Stimulated activated CD8-positive, alpha-beta memory T cell treated with anti-CD3 and anti-CD28 coated beads, Interleukin-4, amount 100 ng/mL, for 1 hour (primary cell): ENCODE measurements at regions not wholly inside any gene's neighbourhood (a gene's known extent, or its start where the extent isn't known, plus 50 kb on each side); places are given as distances from the start of the nearest gene placed in this dataset.

Experiments used
- DNase-seq, 2 donors: peaks; one replicate each; pipeline ENCODE4 v3.0.0-alpha.2; 2020; ENCODE audit warnings: low read depth in 2 of 2, low spot score in 1 of 2

GRCh38 chr13:31925079-31925478 is 106.5 kb upstream of the FRY start:
- DNase-seq: no peak

- DNase-seq: no peak
Measured at GRCh38 chr13:31927219-31927653, 104.3 kb upstream of the FRY start.

DNA sequence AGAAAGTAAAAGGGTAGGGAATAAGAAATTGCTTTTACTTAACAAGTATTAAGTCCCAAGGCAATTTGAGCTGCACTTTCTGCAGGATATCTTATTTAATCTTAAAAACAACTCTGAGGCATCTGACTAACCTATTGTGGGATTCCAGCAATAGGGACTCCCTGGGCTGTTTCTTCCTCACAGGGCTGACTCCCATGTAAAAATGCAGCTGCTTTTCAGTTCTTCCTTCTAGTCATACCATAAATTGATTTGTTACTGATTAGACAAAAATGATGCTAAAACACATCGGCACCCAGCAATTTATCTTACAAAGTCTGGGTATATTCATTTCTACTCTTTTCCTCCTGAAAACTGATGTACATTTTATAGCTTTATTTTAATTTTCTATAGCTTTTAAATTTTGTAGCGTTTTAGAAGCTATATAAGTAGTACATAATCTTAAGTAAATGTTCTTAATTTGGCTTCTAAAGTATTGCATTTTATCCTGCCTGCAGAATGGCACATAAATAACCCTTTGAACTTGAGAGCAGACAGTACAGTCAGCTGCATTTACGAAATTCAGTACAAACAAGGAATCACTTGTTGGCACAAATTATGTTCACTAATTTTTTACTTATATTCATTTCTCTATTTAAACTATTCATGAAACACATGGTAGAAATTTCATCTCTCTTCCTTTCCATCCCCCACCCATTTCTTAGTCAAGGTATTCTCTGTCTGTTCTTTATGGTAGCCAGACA is 102.4 kb upstream of the FRY start:
- DNase-seq: no peak

GRCh38 chr13:31930490-31930889 is 101.1 kb upstream of the FRY start:
- DNase-seq: no peak

DNA sequence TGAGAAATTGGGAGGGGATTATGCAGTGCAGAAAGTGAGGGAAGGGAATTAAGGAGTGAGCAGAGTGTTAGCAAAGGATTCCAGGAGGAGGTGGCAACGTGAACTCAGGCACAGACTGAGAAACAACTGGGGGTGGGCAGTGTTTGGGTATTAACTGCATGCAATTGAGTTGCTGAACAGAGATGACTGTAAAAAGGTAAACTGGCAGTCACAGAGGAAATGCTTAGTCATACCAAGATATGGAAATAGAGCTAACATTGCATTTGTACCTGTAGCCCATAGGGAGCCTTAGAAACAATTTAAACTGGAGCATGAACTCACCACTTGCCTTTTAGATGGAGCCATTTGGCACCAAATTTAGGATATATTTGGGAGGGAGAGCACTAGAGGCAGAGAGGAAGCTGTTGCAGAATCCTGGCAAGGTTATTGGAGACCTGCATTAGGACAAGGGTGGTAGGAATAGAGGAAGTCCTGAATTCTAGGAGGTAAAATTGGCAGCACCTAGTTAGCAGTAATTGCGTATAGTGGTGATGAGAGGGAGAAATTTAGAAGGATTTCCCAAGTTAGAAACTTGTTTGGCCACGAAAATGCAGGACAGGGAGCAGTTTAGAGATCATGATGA is 100.6 kb upstream of the FRY start:
- no peak for DNase-seq

DNA sequence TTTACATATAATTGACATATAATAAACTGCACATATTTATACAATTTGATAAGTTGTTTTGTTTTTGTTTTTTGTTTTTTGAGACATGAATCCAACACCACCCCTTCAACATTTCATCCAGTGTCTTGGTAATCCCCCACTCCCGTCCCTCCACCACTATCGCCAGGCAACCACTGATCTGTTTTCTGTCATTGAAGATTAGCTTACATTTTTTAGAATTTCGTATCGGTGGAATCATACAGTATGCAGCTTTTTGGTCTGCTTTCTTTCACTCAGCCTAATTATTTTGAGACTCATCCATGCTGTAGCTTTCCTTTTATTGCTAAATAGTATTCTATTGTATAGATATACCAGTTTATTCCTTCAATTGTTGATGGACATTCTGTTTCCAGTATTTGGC is 94.1 kb upstream of the FRY start:
- no peak for DNase-seq

- no peak for DNase-seq
Measured at GRCh38 chr13:31940076-31940475, 91.5 kb upstream of the FRY start.

DNA sequence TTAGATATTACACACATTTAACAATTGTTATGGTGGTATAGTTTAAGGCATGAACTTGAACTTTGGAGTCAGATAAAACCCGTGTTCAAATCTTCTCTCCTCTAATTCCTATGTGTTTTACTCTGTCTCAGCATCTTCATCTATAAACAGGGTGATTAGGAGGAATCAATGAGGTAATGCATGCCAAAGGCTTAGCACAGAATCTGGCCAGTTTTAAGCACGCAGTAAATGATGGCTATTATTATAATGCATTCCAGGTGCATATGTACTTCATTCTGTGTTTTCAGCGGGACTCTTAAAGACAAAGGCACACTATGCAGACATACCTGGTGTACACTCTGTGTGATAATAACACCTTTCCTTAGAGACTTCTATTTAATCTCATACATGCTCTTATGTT is 88.0 kb upstream of the FRY start:
- no peak for DNase-seq

DNA sequence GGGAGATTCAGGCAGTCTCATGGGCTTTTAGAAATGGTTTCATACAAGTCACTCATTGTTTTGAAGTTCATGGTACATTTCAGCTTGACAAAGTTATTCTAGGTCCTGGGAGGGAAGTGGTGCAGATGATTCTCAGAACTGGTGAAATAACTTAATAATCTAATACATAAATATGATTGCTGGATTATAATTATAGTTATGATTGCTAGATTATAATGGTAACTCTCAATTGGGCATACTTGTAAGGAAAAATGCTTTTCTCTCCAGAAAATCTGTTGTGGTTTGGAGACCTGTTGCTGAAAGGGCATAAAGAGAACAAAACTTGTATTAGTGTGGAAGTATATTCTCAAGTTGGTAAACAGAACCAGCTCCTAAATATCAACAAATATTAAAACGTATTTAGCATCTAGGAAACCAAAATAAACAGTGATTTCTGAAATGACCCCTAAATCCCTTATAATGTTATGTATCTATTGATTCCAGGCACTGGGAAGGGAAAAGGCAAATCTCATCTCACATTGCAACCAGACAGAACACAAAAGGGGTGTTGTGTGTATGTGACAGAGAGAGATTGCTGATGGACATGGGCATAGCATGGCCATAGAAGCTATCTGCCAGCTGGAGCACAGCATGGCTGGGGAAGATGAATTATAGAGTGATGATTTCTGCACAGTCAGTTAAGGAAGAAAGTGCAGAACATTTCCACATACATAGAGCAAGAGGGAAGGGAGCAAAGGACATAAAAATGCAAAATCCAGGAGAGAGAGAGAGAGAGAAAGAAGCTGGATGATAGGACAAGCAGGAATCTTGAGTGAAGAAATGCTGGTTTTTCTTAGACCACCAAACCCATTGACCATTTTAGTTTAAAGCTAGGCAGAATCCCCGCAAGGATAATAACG is 87.1 kb upstream of the FRY start:
- DNase-seq: no peak

DNA sequence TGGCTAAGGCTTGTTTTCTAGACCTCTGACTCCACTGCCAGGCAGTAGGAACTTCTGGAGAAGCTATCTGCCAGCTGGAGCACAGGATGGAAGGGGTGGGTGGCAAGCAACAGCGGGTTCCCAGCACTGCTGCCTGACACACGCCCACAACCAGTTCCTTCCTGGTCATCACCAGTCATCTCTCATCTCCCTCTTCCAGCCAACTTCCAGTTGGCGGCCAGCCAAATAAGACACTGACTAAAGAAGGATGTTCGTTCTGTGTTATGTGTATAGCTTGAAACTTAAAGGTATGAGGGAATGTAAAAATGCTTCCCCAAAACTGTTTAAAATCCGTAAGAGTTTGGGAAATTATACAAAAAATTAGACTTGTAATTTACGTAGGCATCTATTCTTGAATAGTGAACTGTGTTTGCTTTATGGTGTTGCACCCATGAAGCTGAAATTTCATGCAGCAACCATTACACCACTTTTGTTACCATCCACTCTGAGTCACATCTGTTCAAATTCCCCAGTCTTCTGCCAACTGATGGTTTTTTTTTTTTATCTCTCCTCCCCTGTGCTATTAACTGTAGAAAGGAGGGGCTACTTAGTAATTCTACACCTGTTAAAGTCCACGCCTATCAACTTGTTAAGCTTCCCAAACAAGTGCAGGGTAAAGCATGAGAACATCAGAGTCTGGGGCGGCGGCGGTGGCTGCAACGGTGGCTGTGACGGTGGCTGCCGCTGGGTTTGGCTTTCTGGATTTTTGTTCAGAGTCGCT is 86.2 kb upstream of the FRY start:
- no peak for DNase-seq

DNA sequence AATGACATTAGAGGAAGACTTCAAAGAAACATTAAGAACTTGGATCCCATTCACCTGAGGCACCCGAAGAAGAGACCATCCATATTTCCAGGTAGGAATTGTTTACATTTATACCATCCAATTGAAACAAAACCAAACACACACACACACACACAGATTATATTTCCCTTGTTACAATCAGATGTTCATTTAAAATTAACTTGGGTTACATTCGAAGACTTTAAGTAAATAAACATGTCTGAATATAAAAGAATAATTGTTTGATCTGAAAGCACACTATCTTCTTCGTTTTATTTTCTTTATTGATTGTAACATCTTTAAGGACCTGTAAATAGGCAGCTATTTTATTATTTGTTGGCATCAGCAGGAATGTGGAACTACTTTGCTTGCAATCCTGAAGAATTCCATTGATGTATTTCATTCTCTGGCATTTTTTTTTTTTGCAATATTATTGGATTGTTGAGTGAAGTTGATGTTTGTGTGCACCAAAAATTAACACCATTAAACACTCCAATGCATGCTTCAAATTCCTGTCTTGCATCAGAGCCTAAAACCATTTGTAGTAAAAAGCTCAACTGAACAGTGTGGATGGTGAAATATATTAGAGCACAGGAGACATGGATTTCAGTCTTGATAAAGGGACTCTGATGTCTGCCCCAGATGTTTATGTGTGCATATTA is 85.3 kb upstream of the FRY start:
- no peak for DNase-seq

DNA sequence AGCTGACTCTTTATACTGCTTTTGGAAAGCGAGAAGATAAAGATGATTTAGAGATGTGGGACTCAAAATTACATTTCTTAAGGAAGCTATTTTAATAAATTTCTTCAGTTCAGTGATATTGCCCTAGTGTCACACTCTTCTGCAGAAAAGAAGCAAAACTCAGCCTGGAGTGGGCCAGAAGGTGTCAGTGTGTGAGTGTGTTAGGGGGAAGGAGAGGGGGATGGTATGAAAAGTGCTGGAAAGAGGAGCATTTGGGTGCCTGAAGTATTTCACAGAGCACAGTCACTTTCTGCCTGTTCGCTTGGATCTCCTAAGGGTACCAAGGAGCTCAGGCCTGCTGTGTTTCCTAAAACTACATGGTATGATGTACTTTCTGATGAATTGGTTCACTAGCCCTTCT is 84.5 kb upstream of the FRY start:
- no peak for DNase-seq

DNA sequence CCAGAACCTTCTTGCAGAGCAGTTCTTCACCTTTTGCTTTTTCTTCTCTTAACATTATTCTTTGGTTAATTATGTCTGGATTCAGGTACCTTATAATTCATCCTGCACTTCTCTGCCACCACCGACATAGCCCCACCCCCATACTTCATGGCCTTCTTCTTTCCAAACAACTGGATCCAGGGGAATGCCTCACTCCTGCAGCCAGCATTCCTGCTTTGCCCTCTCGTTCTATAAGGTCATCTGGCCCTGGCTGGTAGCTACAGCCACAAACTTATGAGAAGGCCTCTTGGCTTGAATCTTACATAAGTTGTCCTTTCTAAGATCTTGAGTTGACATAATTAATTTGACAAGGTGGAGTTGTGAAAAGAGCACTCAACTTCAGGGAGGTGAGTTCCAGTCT is 84.1 kb upstream of the FRY start:
- no peak for DNase-seq

GRCh38 chr13:31949486-31949885 is 82.1 kb upstream of the FRY start:
- no peak for DNase-seq

DNA sequence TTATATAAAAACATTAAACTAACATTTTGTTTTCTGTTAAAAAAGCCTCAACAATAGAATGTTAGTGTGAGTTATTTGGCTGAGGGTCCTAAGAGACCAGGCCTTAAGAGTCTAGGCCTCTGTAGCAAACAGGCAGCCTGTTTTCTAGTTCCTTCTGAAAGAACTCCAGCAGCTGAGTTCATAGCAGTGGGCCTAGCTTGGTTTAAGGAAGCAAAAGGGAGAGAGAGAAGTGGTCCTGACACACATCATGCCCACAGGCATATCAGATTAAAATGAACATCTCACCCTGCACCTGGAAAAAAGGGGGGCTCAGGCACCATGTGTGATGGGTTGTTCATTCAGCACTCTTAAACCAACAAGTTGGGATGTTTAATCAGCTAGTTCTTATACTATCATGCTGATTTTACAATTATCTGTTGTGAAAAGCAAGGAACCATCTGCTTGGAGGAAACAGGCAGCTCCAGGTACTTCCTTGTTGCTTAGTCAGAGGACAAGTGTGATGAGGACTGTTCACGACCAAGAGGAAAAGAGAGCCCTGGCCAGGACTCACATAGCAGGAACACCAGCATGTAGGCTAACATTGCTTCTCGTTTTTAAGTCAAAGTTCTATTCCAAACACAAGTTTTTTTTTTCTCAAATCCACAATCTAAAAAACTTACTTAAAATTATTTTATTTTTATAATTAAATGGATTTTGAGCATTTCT is 81.3 kb upstream of the FRY start:
- no peak for DNase-seq

DNA sequence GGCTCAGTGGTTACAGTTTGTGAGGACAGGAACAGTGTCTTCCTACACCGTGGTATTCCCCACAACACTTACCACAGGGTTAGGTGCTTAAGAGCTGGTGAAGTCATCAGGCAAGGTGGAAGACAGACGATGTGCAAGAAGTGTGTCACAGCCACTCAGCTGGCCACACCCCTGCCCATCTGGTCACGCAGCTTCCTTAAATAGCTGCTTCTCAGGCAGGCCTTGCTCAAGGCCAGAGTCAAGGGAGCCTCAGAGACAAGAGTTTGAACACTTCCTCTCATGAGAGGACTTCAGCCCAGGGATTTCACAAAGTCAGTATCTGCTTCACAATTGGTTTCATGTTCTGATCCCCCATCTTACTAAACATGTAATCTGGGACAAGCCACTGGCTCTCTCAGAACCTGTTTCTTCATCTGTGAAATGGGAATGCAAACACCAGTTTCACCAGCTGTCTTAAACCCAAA is 80.3 kb upstream of the FRY start:
- DNase-seq: no peak

DNA sequence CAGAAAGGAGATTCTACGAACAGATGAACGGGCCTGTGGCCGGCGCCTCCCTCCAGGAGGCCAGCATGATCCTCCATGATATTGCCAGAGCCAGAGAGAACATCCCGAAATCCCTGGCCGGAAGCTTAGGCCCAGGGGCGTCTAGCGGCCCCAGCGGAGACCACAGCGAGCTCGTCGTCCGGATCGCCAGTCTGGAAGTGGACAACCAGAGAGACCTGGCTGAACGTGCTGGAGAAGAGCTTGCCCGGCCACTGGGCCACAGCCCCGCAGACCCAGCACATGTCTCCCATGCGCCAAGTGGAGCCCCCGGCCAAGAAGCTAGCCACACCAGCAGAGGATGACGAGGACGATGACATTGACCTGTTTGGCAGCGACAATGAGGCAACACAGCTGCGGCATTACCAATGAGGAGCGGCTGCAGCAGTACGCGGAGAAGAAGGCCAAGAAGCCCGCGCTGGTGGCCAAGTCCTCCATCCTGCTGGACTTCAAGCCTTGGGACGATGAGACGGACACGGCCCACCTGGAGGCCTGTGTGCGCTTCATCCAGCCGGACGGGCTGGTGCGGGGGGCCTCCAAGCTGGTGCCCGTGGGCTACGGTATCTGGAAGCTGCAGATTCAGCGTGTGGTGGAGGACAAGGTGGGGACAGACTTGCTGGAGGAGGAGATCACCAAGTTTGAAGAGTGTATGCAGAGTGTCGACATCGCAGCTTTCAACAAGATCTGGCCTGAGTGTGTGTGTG is 78.8 kb upstream of the FRY start:
- DNase-seq: no peak

GRCh38 chr13:31955101-31955500 is 76.5 kb upstream of the FRY start:
- no peak for DNase-seq

GRCh38 chr13:31955741-31956140 is 75.8 kb upstream of the FRY start:
- DNase-seq: no peak
